ENCODE measurements at regions not wholly inside any gene's neighbourhood (a gene's known extent, or its start where the extent isn't known, plus 50 kb on each side); places are given as distances from the start of the nearest gene placed in this dataset.

DNA sequence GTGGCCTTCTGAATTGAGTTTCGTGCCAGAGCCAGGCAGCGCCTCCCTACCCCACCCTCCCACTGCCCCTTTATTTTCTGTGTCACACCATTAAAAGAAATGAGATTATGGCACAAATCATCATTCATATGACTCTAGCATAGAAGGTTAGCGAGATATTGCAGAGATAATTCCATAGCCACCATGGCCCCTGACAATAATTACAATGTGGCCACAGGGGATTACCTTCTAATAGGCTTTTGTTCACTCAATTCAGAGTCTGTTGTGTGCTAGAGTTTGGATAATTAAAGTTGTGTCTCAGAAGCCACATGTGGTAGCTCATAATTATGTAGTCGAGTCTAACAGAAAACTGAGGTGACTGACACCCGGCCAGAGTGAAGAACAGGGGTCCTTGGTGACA is 428.1 kb downstream of the ARHGEF28 start:
- H3K4me3 ChIP-seq (ENCODE audit: low read depth, low read length): no peak overlapping the region
- ChIA-PET POLR2A (no interaction called here), CTCF (interaction anchor here (0.6 to 1.5 kb wide), 2 partner anchors 9 to 595 kb away, joined by 5 to 7 read pairs; no protein-coding TSS in a partner anchor)
- H3K4me1 ChIP-seq (ENCODE audit: control insufficient read depth, insufficient read depth, low read length): no peaks in the 10 kb centered on the region; the same call in 1 of the 2 replicates
- H3K36me3 ChIP-seq (ENCODE audit: control insufficient read depth in 2 of 2, insufficient read depth in 1 of 2, low read length in 2 of 2): no peaks in the 10 kb centered on the region
- TF ChIP-seq ZNF239 (tag by site-specific recombination; IDR thresholded peaks at IDR 0.05) (no peak), ZSCAN23 (tag by site-specific recombination; IDR thresholded peaks at IDR 0.05) (no peak), ZNF133 (tag by site-specific recombination; IDR thresholded peaks at IDR 0.05) (no peak), HIC1 (tag by site-specific recombination; IDR thresholded peaks at IDR 0.05) (no peak), SP7 (tag by site-specific recombination; IDR thresholded peaks at IDR 0.05) (peak; percentile 85), ZNF214 (tag by site-specific recombination; IDR thresholded peaks at IDR 0.05; ENCODE audit: borderline replicate concordance) (no peak)
- H3K9me3 ChIP-seq (ENCODE audit: control insufficient read depth, insufficient read depth, low read depth, low read length): no peaks in the 10 kb centered on the region
- H3K27ac ChIP-seq (ENCODE audit: extremely low read depth, low read depth, low read length): no peak overlapping the region

- Histone ChIP-seq H3K4me1 (ENCODE audit: control insufficient read depth, insufficient read depth, low read length) (no peaks in the 10 kb centered on the region; the same call in 1 of the 2 replicates), H3K27ac (ENCODE audit: extremely low read depth, low read depth, low read length) (no peak overlapping the region), H3K36me3 (ENCODE audit: control insufficient read depth in 2 of 2, insufficient read depth in 1 of 2, low read length in 2 of 2) (no peaks in the 10 kb centered on the region), H3K9me3 (ENCODE audit: control insufficient read depth, insufficient read depth, low read depth, low read length) (no peaks in the 10 kb centered on the region), H3K4me3 (ENCODE audit: low read depth, low read length) (no peak overlapping the region)
- ChIA-PET POLR2A (no interaction called here), CTCF (interaction anchor here (0.6 to 1.5 kb wide), 5 partner anchors 13 to 850 kb away, joined by 3 to 7 read pairs (median 3); no protein-coding TSS in a partner anchor)
- TF ChIP-seq, protein P1, sequence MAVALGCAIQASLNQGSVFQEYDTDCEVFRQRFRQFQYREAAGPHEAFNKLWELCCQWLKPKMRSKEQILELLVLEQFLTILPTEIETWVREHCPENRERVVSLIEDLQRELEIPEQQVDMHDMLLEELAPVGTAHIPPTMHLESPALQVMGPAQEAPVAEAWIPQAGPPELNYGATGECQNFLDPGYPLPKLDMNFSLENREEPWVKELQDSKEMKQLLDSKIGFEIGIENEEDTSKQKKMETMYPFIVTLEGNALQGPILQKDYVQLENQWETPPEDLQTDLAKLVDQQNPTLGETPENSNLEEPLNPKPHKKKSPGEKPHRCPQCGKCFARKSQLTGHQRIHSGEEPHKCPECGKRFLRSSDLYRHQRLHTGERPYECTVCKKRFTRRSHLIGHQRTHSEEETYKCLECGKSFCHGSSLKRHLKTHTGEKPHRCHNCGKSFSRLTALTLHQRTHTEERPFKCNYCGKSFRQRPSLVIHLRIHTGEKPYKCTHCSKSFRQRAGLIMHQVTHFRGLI (tag by site-specific recombination; IDR thresholded peaks at IDR 0.05): no peak
- no peak for TF ChIP-seq ZNF202 (tag by site-specific recombination; IDR thresholded peaks at IDR 0.05; ENCODE audit: borderline replicate concordance)
- TF ChIP-seq KLF8 (tag by site-specific recombination; IDR thresholded peaks at IDR 0.05): no peak
- TF ChIP-seq ZNF48 (tag by site-specific recombination; IDR thresholded peaks at IDR 0.05): no peak
- TF ChIP-seq ZNF148 (tag by site-specific recombination; IDR thresholded peaks at IDR 0.05; ENCODE audit: borderline replicate concordance): no peak
- no peak for TF ChIP-seq ZNF138 (tag by site-specific recombination; IDR thresholded peaks at IDR 0.05; ENCODE audit: borderline replicate concordance)
- no peak for TF ChIP-seq ZNF777 (tag by site-specific recombination; IDR thresholded peaks at IDR 0.05; ENCODE audit: borderline replicate concordance)
- TF ChIP-seq ZBTB49 (tag by site-specific recombination; IDR thresholded peaks at IDR 0.05; ENCODE audit: low read depth): no peak
- no peak for TF ChIP-seq ZNF133 (tag by site-specific recombination; IDR thresholded peaks at IDR 0.05)
- TF ChIP-seq, protein P2, sequence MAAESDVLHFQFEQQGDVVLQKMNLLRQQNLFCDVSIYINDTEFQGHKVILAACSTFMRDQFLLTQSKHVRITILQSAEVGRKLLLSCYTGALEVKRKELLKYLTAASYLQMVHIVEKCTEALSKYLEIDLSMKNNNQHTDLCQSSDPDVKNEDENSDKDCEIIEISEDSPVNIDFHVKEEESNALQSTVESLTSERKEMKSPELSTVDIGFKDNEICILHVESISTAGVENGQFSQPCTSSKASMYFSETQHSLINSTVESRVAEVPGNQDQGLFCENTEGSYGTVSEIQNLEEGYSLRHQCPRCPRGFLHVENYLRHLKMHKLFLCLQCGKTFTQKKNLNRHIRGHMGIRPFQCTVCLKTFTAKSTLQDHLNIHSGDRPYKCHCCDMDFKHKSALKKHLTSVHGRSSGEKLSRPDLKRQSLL (tag by site-specific recombination; IDR thresholded peaks at IDR 0.05): no peak
- TF ChIP-seq, protein P3, sequence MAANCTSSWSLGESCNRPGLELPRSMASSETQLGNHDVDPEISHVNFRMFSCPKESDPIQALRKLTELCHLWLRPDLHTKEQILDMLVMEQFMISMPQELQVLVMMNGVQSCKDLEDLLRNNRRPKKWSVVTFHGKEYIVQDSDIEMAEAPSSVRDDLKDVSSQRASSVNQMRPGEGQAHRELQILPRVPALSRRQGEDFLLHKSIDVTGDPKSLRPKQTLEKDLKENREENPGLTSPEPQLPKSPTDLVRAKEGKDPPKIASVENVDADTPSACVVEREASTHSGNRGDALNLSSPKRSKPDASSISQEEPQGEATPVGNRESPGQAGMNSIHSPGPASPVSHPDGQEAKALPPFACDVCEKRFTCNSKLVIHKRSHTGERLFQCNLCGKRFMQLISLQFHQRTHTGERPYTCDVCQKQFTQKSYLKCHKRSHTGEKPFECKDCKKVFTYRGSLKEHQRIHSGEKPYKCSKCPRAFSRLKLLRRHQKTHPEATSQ (tag by site-specific recombination; IDR thresholded peaks at IDR 0.05): no peak
- TF ChIP-seq, protein P4, sequence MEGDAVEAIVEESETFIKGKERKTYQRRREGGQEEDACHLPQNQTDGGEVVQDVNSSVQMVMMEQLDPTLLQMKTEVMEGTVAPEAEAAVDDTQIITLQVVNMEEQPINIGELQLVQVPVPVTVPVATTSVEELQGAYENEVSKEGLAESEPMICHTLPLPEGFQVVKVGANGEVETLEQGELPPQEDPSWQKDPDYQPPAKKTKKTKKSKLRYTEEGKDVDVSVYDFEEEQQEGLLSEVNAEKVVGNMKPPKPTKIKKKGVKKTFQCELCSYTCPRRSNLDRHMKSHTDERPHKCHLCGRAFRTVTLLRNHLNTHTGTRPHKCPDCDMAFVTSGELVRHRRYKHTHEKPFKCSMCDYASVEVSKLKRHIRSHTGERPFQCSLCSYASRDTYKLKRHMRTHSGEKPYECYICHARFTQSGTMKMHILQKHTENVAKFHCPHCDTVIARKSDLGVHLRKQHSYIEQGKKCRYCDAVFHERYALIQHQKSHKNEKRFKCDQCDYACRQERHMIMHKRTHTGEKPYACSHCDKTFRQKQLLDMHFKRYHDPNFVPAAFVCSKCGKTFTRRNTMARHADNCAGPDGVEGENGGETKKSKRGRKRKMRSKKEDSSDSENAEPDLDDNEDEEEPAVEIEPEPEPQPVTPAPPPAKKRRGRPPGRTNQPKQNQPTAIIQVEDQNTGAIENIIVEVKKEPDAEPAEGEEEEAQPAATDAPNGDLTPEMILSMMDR (tag by site-specific recombination; IDR thresholded peaks at IDR 0.05): no peak
- no peak for TF ChIP-seq MEIS1 (CRISPR knock-in tag; IDR thresholded peaks at IDR 0.05; ENCODE audit: borderline replicate concordance)
- no peak for TF ChIP-seq FEZF1 (tag by site-specific recombination; IDR thresholded peaks at IDR 0.05)
- no peak for TF ChIP-seq ZNF114 (tag by site-specific recombination; IDR thresholded peaks at IDR 0.05)
These were observed 426.6 kb downstream of the ARHGEF28 start for GRCh38 chr5:74052441-74053221.

All from HEK293 (cell line).